GM21515 (cell line): ENCODE measurements at regions not wholly inside any gene's neighbourhood (a gene's known extent, or its start where the extent isn't known, plus 50 kb on each side); places are given as distances from the start of the nearest gene placed in this dataset.
"Not testable (repeated sequence)": the region's sequence is repeated elsewhere in the genome, so short reads cannot be mapped to it uniquely, and the experiment has no call there.

ENCODE experiments used
- ATAC-seq: cut with Tn5 transposase; IDR thresholded peaks from one replicate; pipeline ENCODE4 v1.9.1; 2021; ENCODE audit not compliant: unreplicated experiment

GRCh38 chr9:108803428-108804065, 52.2 kb downstream of the ACTL7B start:
- no peak for ATAC-seq

GRCh38 chr9:108802967-108803366, 52.8 kb downstream of the ACTL7B start:
- no peak for ATAC-seq

- ATAC-seq: no peak
Observed at GRCh38 chr9:108801949-108802348, 53.8 kb downstream of the ACTL7B start.

GRCh38 chr9:108800632-108801099, 55.1 kb downstream of the ACTL7B start:
- no peak for ATAC-seq

GRCh38 chr9:108793573-108793972, 62.2 kb downstream of the ACTL7B start:
- ATAC-seq: no peak

GRCh38 chr9:108789742-108790141, 66.0 kb downstream of the ACTL7B start:
- ATAC-seq: no peak

GRCh38 chr9:108787690-108788048, 68.1 kb downstream of the ACTL7B start:
- ATAC-seq: no peak

- no peak for ATAC-seq
Observed at GRCh38 chr9:108786901-108787689, 68.7 kb downstream of the ACTL7B start.

- ATAC-seq: no peak
Observed at GRCh38 chr9:108786322-108786721, 69.5 kb downstream of the ACTL7B start.

- ATAC-seq: no peak
Observed at GRCh38 chr9:108784998-108785397, 70.8 kb downstream of the ACTL7B start.

- ATAC-seq: no peak
Observed at GRCh38 chr9:108783731-108784495, 71.9 kb downstream of the ACTL7B start.

- ATAC-seq: no peak
Observed at GRCh38 chr9:108783326-108783725, 72.5 kb downstream of the ACTL7B start.

- no peak for ATAC-seq
Observed at GRCh38 chr9:108780942-108781734, 74.6 kb downstream of the ACTL7B start.

- no peak for ATAC-seq
Observed at GRCh38 chr9:108779551-108780325, 76.0 kb downstream of the ACTL7B start.

- ATAC-seq: no peak
Observed at GRCh38 chr9:108776920-108777639, 78.7 kb downstream of the ACTL7B start.

GRCh38 chr9:108775901-108776306, 79.9 kb downstream of the ACTL7B start:
- no peak for ATAC-seq

- ATAC-seq: not testable (repeated sequence)
Observed at GRCh38 chr9:108774088-108774487, 81.7 kb downstream of the ACTL7B start.

- ATAC-seq: no peak
Observed at GRCh38 chr9:108772301-108772894, 83.4 kb downstream of the ACTL7B start.

- ATAC-seq: no peak
Observed at GRCh38 chr9:108768744-108769143, 87.0 kb downstream of the ACTL7B start.
